ENCODE measurements at regions not wholly inside any gene's neighbourhood (a gene's known extent, or its start where the extent isn't known, plus 50 kb on each side); places are given as distances from the start of the nearest gene placed in this dataset.

GRCh38 chr17:45708707-45709290 lies 75.3 kb upstream of the CRHR1 start:
- intact Hi-C loops (cut with DNase I), result no loop called here
- TF ChIP-seq, protein P1, sequence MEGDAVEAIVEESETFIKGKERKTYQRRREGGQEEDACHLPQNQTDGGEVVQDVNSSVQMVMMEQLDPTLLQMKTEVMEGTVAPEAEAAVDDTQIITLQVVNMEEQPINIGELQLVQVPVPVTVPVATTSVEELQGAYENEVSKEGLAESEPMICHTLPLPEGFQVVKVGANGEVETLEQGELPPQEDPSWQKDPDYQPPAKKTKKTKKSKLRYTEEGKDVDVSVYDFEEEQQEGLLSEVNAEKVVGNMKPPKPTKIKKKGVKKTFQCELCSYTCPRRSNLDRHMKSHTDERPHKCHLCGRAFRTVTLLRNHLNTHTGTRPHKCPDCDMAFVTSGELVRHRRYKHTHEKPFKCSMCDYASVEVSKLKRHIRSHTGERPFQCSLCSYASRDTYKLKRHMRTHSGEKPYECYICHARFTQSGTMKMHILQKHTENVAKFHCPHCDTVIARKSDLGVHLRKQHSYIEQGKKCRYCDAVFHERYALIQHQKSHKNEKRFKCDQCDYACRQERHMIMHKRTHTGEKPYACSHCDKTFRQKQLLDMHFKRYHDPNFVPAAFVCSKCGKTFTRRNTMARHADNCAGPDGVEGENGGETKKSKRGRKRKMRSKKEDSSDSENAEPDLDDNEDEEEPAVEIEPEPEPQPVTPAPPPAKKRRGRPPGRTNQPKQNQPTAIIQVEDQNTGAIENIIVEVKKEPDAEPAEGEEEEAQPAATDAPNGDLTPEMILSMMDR (IDR thresholded peaks at IDR 0.05), result no peak
- TF ChIP-seq POLR2A (IDR thresholded peaks at IDR 0.05), result no peak
- no peaks in the 10 kb centered on the region for H3K27me3 ChIP-seq
- 55 to 65% methylated on average over 5 of the region's 5 CpGs for WGBS, 2 donors
- no peaks in the 10 kb centered on the region for H3K9me3 ChIP-seq
- DNase-seq (no peak), ATAC-seq (no peak)
- H3K27ac ChIP-seq, result no peak overlapping the region
- no peaks in the 10 kb centered on the region for H3K36me3 ChIP-seq (replicated peaks in 1 of 2; ENCODE audit: insufficient read depth in 1 of 2, low read depth in 2 of 2)
- no peaks in the 10 kb centered on the region for H3K4me1 ChIP-seq
- no peak overlapping the region for H3K4me3 ChIP-seq

DNA sequence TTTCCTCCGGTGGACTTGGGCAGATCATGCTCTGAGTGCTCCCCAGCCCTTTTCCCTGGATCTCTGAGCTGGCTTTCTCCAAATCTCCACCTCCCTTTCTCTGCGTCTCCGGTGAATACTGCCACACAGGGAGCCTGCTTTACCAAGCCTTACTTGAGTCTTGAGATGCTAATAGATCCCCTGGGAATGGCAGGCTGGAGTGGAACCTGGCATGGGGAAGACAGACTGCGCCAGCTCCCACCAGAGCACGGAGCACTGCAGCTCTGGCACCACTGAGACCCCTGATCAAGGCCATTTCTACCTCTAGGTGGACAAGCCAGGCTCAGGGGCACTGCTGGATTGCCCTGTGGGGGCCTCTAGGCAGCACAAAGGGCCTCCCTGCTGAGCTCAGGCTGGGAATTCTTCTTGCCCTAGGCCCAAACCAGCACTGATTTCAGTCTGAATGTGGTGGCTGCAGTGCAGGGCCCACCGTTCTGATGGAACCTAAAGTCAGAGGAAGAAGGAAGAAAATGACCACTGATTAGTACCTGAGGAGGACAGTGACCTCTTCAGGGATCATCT lies 74.3 kb upstream of the CRHR1 start:
- H3K27me3 ChIP-seq, result no peaks in the 10 kb centered on the region
- 57 to 71% methylated on average over 5 to 6 of the region's 6 CpGs for WGBS, 2 donors
- intact Hi-C loops (cut with DNase I), result no loop called here

DNA sequence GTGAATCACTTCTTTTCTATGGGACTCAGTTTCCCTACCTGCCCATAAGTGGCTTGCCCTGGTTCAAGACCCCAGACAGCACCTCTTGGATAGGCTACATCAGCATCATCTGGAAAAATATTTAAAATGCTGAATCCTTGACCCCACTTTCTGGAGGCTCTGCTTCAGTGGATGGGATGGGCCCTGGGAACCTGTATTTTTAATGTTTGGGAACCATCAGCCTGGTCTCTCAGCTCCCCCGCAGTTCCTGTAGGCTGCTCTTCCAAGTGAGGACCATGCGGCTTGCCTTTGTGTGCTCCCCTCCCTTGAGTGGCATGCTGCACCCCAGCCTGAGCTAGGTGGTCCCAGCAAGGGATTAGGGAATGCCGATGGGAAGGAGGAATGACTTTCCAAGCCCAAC lies 68.3 kb upstream of the CRHR1 start:
- WGBS, 2 donors, result 68% methylated on average over 3 of the region's 3 CpGs; no CpG with 5 or more reads in 1 of the 2 donors
- Histone ChIP-seq H3K9me3 (no peaks in the 10 kb centered on the region), H3K4me1 (no peaks in the 10 kb centered on the region), H3K36me3 (replicated peaks in 1 of 2; ENCODE audit: insufficient read depth in 1 of 2, low read depth in 2 of 2) (no peaks in the 10 kb centered on the region), H3K27ac (no peak overlapping the region), H3K4me3 (no peak overlapping the region), H3K27me3 (no peaks in the 10 kb centered on the region)
- no peak for ATAC-seq
- no peak for DNase-seq
- TF ChIP-seq POLR2A (IDR thresholded peaks at IDR 0.05), result no peak
- TF ChIP-seq, protein P1 (IDR thresholded peaks at IDR 0.05), result no peak
- intact Hi-C loops (cut with DNase I), result no loop called here

More for the DNA sequence above, 74.3 kb upstream of the CRHR1 start:
- DNase-seq (no peak), ATAC-seq (no peak)
- no peak overlapping the region for H3K4me3 ChIP-seq
- H3K4me1 ChIP-seq, result no peaks in the 10 kb centered on the region
- no peak overlapping the region for H3K27ac ChIP-seq
- no peaks in the 10 kb centered on the region for H3K36me3 ChIP-seq (replicated peaks in 1 of 2; ENCODE audit: insufficient read depth in 1 of 2, low read depth in 2 of 2)
- H3K9me3 ChIP-seq, result no peaks in the 10 kb centered on the region
- TF ChIP-seq POLR2A (IDR thresholded peaks at IDR 0.05), result no peak
- TF ChIP-seq, protein P1 (IDR thresholded peaks at IDR 0.05), result no peak

DNA sequence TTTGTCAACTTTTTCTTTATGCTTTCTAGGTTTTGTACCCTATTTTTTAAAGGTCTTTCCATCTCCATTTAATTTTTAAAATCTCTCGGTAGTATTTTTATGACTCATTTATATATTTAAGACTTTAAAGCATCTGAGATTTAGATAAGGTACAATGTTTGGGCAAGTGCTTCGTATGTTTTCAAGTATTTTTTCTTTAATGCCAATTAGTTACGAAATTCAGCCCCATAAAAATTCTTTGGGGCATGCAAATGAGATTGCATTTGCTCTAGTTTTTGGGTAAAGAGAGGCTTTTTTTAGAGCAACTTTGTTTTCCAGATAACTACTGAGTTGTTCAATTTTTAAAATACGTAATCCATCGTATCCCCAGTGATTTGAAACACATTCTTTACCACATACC lies 65.3 kb upstream of the CRHR1 start:
- no peak overlapping the region for H3K27ac ChIP-seq
- no peak for TF ChIP-seq POLR2A (IDR thresholded peaks at IDR 0.05)
- TF ChIP-seq, protein P1 (IDR thresholded peaks at IDR 0.05), result no peak
- WGBS, 2 donors, result 66 to 73% methylated on average over 5 of the region's 5 CpGs
- DNase-seq (no peak), ATAC-seq (no peak)
- no peaks in the 10 kb centered on the region for H3K4me1 ChIP-seq
- no peaks in the 10 kb centered on the region for H3K36me3 ChIP-seq (replicated peaks in 1 of 2; ENCODE audit: insufficient read depth in 1 of 2, low read depth in 2 of 2)
- no peak overlapping the region for H3K4me3 ChIP-seq
- intact Hi-C loops (cut with DNase I), result no loop called here
- H3K27me3 ChIP-seq, result no peaks in the 10 kb centered on the region
- no peaks in the 10 kb centered on the region for H3K9me3 ChIP-seq
